ENCODE measurements at regions not wholly inside any gene's neighbourhood (a gene's known extent, or its start where the extent isn't known, plus 50 kb on each side); places are given as distances from the start of the nearest gene placed in this dataset.

DNA sequence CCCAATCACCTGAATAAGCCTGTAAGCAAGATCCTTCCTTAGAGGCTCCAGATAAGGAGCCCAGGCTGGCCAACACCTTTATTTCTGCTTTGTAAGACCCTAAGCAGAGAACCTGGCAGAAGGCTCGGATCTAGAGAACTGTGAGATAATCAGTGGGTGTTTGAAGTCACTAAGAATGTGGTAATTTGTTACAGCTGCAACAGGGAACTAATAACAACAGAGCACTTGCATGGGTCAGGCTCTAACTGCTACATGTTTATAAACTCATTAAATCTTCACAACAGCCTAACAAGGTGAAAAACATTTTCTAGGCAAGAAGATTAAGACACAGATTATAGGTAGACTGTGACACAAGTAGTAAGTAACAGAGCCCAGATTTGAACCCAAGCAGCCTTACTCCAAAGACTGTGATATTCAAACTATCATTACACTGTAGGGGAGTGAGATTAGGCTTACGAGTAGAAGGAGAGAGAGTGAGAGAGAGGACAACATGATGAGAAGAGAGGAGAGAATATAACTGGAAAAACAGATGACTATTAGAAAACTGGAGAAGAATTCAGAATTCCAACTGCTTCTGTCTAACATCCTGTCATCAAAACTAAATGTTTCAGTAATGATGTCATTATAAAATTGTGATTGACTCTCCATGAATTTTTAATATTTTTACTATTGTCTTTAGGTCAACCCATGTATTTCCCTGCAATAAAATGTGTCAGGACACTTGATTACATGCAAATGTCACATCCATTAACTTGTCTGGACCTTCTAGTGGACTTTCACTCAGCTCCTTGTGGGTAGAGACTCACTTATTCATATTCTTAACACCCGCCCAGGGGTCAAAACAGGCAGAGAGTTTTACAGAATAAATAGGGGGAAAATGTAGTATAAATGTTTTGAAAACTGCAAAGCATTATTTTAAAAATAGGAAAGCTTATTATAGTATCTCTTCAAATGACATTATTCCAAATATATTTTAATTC, 290.9 kb upstream of the RGMB start:
- TF ChIP-seq BHLHE40 (IDR thresholded peaks at IDR 0.05; ENCODE audit: borderline replicate concordance) (no peak), SP1 (IDR thresholded peaks at IDR 0.05) (no peak), L3MBTL2 (conservative IDR thresholded peaks at IDR 0.05) (no peak), TARDBP (IDR thresholded peaks at IDR 0.05) (no peak)
